HG02852 (cell line): ENCODE measurements at regions not wholly inside any gene's neighbourhood (a gene's known extent, or its start where the extent isn't known, plus 50 kb on each side); places are given as distances from the start of the nearest gene placed in this dataset.
"Not testable (repeated sequence)": the region's sequence is repeated elsewhere in the genome, so short reads cannot be mapped to it uniquely, and the experiment has no call there.

Experiments
- ATAC-seq: cut with Tn5 transposase; IDR thresholded peaks from one replicate; pipeline ENCODE4 v1.9.1; 2021; ENCODE audit warnings: mild to moderate bottlenecking, moderate library complexity; ENCODE audit not compliant: unreplicated experiment

GRCh38 chr2:111282162-111282561 is 161.4 kb downstream of the BCL2L11 start:
- ATAC-seq = not testable (repeated sequence)

GRCh38 chr2:111287646-111288568 is 167.2 kb downstream of the BCL2L11 start:
- ATAC-seq = not testable (repeated sequence)

GRCh38 chr2:111290370-111290769 is 169.7 kb downstream of the BCL2L11 start:
- ATAC-seq = not testable (repeated sequence)

DNA sequence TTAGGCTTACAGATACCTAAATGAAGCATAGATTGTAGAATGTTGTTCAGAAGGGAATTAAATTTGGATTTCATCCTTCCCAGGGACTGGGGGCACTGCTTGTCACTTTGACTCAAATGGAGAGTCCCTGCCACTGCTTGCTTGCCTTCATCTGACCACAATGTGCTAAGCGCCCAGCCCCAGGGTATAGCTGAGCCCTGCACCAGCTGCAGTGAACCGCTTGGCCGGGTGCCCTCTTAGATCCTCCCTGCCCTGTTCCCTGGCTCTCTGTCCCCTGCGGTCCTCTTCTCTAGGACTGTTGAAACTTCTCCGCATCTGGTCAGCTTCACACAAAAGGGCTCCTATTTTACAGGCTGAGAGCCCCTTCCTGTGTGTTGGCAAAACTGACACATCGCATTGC is 170.9 kb downstream of the BCL2L11 start:
- not testable (repeated sequence) for ATAC-seq

GRCh38 chr2:111292232-111292968 is 171.7 kb downstream of the BCL2L11 start:
- ATAC-seq = not testable (repeated sequence)

- ATAC-seq = not testable (repeated sequence)
These were observed 174.0 kb downstream of the BCL2L11 start for GRCh38 chr2:111294699-111295098.

GRCh38 chr2:111296122-111296804 is 175.5 kb downstream of the BCL2L11 start:
- ATAC-seq = not testable (repeated sequence)

GRCh38 chr2:111297128-111297527 is 176.4 kb downstream of the BCL2L11 start:
- not testable (repeated sequence) for ATAC-seq

DNA sequence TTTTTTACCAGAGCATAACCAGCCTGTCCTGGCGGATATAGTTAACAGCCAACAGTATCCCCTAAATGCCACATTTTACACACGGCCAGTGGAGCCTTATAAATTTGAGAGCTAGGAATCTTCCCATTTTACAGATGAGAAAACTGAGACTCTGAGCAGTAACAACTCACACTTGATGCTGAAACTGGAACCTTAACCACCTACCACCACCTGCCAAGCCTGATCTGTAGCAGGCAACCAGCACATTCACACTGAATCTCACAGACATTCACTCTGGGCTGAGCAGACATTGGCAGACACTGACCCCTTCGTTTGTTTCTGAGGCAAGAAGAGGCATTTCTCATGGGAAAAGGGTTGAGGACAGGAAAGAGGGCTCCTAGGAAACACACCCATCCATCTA is 178.2 kb downstream of the BCL2L11 start:
- ATAC-seq = not testable (repeated sequence)

DNA sequence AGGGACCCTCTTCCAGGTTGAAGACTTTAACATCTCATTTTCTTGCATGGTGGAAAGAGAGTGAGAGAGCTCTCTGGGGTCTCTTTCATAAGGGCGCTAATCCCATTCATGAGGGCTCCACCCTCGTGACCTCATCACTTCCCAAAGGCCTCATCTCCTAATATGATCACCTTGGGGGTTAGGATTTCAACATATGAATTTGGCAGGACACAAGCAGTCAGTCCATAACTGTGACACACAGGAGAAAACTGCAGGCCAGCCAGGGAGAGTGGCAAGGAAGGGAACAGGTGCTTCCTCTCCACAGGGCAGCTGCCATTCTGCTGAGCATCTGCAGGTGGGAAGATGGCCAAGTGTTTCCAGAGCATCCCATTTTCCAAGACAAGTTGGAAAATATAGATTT is 178.9 kb downstream of the BCL2L11 start:
- ATAC-seq = not testable (repeated sequence)

DNA sequence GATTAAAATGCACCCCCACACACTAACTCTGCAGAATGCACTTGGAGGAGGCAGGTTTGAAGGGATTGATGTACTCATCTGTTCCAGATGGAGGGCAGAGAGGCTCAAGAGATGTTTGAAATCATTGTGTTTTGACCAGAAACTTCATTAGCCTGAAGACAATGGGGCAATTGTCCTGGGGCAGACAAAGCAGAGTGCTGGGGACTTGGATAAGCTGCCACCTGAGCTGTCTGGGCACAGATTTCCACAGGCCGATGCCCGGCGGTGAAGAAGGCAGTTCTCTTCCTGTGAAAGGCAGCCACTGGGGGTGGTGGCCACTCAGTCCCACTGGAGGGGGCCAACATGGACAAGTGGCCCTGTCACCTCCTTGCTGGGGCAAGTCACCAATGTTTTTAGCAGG is 181.0 kb downstream of the BCL2L11 start:
- not testable (repeated sequence) for ATAC-seq

GRCh38 chr2:111302397-111303218 is 181.9 kb downstream of the BCL2L11 start:
- not testable (repeated sequence) for ATAC-seq

- not testable (repeated sequence) for ATAC-seq
These were observed 186.6 kb downstream of the BCL2L11 start for GRCh38 chr2:111307302-111307701.

- not testable (repeated sequence) for ATAC-seq
These were observed 188.7 kb downstream of the BCL2L11 start for GRCh38 chr2:111309231-111310075.

- not testable (repeated sequence) for ATAC-seq
These were observed 189.7 kb downstream of the BCL2L11 start for GRCh38 chr2:111310395-111310794.

DNA sequence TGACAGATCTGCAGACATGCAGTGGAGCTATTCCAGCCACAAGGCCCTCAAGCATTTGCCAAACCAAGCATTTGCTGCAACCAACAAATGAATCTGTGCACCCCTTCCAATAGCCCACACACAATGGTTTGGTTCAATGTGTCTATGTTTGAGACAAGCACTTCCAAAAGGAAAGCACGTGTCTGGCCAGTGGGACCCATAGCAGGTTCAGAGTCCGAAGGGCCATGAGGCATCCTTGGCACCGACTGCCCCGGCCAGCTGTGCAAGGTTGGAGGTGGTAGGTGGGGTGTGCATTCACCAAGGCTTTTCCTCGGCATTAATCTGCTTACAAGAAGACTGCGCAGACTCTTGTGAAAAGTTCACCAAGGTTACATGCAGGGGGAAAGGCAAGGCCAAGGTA is 190.9 kb downstream of the BCL2L11 start:
- ATAC-seq = not testable (repeated sequence)

GRCh38 chr2:111312897-111313607 is 192.3 kb downstream of the BCL2L11 start:
- not testable (repeated sequence) for ATAC-seq

- ATAC-seq = not testable (repeated sequence)
These were observed 193.0 kb downstream of the BCL2L11 start for GRCh38 chr2:111313711-111314110.
